GM19324 (cell line): ENCODE measurements at regions not wholly inside any gene's neighbourhood (a gene's known extent, or its start where the extent isn't known, plus 50 kb on each side); places are given as distances from the start of the nearest gene placed in this dataset.

Experiments used
- ATAC-seq: cut with Tn5 transposase; IDR thresholded peaks from one replicate; pipeline ENCODE4 v1.9.1; 2021; ENCODE audit warnings: mild to moderate bottlenecking, moderate library complexity; ENCODE audit not compliant: unreplicated experiment, low FRiP score

GRCh38 chr3:56903231-56903782 is 101.6 kb upstream of the ARHGEF3 start:
- no peak for ATAC-seq

DNA sequence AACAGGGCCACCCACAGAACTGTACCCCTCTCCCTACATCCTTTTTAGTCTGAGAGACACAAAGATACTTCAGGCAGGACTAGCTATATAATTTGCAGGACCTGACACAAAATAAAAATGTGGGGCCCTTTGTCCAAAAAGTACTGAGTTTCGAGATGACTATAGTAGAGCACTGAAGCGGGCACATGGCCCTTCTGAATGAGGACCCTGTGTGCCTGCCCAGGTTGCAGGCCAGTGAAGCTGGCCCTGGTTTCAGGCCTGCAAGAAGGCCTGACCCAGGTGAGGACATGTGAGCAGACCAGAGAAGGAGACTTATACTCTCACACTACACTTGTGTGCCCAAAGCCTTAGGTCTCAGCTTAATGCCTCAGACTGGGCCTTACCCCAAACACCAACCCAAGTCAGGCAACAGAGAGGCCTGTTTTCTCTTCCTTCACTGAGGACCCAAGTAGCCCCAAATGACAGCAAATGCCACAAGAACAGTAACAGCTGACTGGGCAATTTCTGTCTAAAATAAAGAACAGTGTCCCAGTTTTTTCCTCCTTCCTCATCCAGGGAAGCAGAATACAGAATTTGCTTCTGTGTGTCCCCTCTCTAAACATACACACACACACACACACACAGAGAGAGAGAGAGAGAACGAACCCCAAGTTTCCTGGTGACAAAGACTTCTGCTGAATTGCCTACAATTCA is 100.9 kb upstream of the ARHGEF3 start:
- no peak for ATAC-seq

- ATAC-seq, result no peak
Measured at GRCh38 chr3:56900801-56901200, 99.1 kb upstream of the ARHGEF3 start.

DNA sequence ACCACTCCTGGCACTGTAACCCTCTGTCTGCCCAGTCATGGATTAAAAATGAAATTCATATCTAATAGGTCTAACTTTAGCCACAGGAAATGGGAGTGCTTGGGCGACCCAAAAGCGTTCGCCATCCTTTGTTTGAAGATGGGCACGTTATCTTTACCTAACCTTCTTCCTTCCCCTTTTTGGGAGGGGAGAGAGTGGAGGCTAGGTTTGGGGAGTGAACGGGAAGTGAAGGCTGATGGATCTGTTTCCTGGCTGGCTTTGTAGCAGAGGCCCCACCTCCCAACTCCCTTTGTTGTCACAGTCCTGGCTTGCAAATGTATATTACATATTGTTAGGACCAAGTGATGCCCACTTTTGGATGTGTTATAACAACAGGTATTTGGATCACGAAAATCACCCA is 98.1 kb upstream of the ARHGEF3 start:
- no peak for ATAC-seq

DNA sequence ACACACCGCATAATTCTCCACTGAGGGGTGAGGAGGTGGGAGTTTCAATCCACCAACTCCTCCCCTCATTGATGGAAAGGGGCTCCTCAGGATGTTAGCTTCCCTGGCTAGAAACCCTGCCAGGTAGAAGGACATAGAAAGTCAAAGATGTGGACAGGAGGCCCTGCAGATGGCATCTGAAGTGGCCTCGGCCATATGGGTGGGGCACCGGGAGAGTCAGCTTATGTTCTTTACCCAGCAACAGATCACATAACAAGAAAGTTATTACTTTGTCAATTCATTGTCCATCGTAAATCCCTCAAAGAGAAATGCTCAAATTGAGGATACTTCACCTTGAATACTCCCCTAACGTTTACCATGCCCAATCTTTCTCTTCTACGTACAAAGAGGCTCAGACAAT is 97.3 kb upstream of the ARHGEF3 start:
- ATAC-seq, result no peak

DNA sequence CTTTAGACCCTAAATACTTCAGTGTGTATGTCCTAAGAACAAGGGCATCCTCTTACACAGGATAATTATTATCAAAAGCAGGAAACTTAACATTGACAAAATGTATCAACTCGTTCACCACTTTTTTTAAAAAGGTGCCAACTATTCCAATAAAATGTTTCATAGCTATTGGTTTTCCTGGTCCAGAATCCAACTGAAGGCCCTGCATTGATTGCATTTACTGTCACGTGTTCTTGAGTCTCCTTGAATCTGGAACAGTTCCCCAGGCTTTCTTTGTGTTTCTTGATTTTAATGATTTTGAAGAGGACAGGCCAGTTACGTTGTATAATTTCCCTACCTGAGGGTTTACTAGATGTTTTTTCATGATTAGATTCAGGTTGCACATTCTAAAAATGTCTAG is 94.6 kb upstream of the ARHGEF3 start:
- ATAC-seq, result no peak

GRCh38 chr3:56894881-56895431 is 93.2 kb upstream of the ARHGEF3 start:
- no peak for ATAC-seq

GRCh38 chr3:56890448-56891091 is 88.8 kb upstream of the ARHGEF3 start:
- no peak for ATAC-seq

- no peak for ATAC-seq
Measured at GRCh38 chr3:56889131-56889530, 87.4 kb upstream of the ARHGEF3 start.

DNA sequence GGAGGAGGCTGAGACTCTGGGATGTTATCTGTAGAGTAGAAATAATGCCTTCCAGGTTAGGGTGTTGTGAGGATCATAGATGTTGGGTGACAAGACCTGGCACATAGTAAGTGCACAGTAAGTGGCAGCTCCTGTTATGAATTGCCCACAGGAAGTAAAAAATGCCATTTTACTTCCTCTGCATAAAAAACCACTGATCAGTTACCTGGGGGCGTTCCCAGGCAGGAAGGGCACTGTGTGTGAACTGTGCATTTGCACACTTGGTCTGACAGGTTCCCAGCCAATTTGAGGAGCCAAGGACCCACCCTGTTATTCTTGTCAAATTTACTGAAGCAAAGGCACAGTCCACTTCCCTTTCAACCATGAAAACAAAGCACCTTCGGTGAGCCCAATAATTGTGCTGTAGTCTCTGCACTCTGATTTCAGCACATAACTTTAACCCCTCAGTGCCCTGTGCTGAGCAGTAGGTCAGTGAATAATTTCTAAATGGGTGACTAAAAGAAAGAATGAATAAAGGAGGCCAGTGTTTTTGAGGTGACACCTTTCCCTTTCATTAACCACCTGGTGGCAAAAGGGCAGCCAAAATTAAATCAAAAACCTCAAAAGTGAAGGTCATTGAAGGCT is 85.8 kb upstream of the ARHGEF3 start:
- ATAC-seq, result no peak

- ATAC-seq, result no peak
Measured at GRCh38 chr3:56886314-56886713, 84.6 kb upstream of the ARHGEF3 start.

DNA sequence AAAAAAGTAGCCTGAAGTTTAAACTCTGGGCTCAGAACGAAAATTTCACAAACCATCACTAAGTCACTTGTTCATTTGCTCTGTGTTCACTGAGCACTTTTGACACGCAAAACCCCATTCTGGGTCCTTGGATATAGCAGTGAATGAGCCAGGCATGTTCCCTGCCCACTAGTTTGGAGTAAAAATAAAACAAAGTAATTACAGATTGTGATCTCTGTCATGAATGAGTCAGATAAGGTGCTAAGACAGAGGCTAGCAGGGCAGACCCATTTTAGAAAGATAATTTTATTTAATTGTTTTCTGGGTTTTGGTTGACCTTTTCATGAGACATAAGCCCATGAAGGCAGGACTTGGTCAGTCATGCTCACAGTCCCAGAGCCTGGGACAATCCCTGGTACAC is 84.1 kb upstream of the ARHGEF3 start:
- ATAC-seq, result no peak

- no peak for ATAC-seq
Measured at GRCh38 chr3:56885453-56885852, 83.7 kb upstream of the ARHGEF3 start.

DNA sequence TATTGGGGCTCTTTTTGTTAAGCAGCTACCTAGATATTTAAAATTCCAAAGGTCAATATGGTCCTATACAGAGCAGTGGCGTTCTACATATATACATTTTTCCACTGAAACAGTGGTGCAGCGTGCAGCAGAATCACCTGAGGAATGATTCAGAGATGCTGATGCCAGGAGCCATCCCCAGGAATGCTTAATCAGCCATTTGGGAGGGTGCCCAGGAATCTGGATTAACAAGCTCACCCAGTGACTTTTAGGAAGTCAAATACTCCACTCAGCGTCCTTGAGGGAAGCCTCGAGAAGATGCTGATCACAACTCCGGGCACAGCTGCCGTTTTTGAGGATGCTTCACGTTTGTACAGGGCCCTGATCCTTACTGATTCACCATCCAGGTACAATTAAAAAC is 82.6 kb upstream of the ARHGEF3 start:
- no peak for ATAC-seq

- ATAC-seq, result no peak
Measured at GRCh38 chr3:56883828-56884227, 82.1 kb upstream of the ARHGEF3 start.

GRCh38 chr3:56882896-56883295 is 81.1 kb upstream of the ARHGEF3 start:
- ATAC-seq, result no peak

GRCh38 chr3:56881841-56882240 is 80.1 kb upstream of the ARHGEF3 start:
- ATAC-seq, result no peak

GRCh38 chr3:56880720-56881575 is 79.2 kb upstream of the ARHGEF3 start:
- ATAC-seq, result no peak

DNA sequence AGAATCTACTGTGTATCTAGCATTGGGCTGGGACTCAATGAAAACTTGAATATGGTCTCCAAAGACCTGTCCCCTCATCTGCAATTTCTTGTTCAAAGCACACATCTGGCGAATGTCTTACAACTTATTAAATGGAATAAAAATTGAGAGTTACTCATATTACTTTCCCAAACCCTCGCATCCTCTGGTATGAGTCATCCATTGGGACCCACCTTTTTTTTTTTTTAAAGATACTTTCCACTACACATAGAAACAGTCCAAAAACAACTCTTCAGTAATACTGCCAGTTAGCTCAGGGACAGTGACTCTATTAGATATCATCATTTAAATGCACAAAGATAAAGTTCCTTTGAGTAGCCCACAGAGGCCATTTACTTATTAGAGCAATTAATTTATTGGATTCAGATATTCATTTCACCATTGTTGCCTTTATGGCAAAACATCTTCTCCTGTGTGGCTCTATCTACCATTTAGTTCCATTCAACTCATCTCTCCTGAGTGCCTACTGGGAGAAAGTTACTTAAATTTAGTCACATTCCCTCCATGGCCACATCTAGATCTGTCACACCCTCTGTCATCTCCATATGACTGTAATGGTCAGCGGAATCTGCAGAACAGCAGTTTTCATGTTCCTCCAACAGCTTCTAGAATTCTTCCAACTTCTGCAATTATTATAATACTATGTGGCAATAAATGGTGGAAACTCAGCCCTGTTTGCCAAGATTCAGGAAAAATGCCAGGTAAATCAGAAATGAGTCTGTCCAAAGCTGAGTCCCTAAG is 77.9 kb upstream of the ARHGEF3 start:
- no peak for ATAC-seq

GRCh38 chr3:56878074-56878473 is 76.3 kb upstream of the ARHGEF3 start:
- ATAC-seq, result no peak
